ENCODE measurements at regions not wholly inside any gene's neighbourhood (a gene's known extent, or its start where the extent isn't known, plus 50 kb on each side); places are given as distances from the start of the nearest gene placed in this dataset.

DNA sequence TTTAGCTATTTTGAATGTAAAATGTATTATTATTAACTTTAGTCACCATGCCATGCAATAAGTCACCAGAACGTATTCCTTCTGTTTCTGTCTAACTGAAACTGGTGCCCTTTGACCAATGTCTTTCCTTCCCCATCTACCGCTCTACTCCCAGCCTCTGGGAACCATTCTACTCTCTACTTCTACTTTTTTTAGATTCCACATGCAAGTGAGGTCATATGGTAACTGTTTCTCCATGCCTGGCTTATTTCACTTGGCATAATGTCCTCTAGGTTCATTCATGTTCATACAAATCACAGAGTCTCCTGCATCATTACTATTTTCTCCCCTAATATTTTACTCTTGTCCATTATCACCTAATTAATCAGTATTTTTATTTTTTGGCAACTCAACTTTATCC is 160.1 kb downstream of the TMX1 start:
- Histone ChIP-seq H3K4me1 (ENCODE audit: control insufficient read depth, insufficient read depth, low read length) (no peaks in the 10 kb centered on the region), H3K4me3 (ENCODE audit: low read depth, low read length) (no peak overlapping the region), H3K36me3 (ENCODE audit: control insufficient read depth in 2 of 2, insufficient read depth in 1 of 2, low read length in 2 of 2) (no peaks in the 10 kb centered on the region), H3K27ac (ENCODE audit: extremely low read depth, low read depth, low read length) (no peak overlapping the region), H3K9me3 (ENCODE audit: control insufficient read depth, insufficient read depth, low read depth, low read length) (no peaks in the 10 kb centered on the region)
- POLR2A ChIA-PET: no interaction called here
- CTCF ChIA-PET: interaction anchor here (0.6 kb wide), 1 partner anchor 294 kb away, joined by 3 read pairs; no protein-coding TSS in a partner anchor
- TF ChIP-seq HOXC10 (CRISPR knock-in tag; IDR thresholded peaks at IDR 0.05) (no peak), IKZF3 (tag by site-specific recombination; IDR thresholded peaks at IDR 0.05) (no peak), ZNF558 (tag by site-specific recombination; IDR thresholded peaks at IDR 0.05) (no peak), ZNF416 (tag by site-specific recombination; IDR thresholded peaks at IDR 0.05) (no peak), ZNF140 (tag by site-specific recombination; IDR thresholded peaks at IDR 0.05) (no peak), ZNF132 (tag by site-specific recombination; IDR thresholded peaks at IDR 0.05; ENCODE audit: borderline replicate concordance) (no peak), GLIS1 (tag by site-specific recombination; IDR thresholded peaks at IDR 0.05) (no peak), ZNF155 (tag by site-specific recombination; IDR thresholded peaks at IDR 0.05) (no peak), KLF1 (tag by site-specific recombination; IDR thresholded peaks at IDR 0.05) (no peak), ZBTB1 (tag by site-specific recombination; IDR thresholded peaks at IDR 0.05) (no peak), ZFP69B (tag by site-specific recombination; IDR thresholded peaks at IDR 0.05) (no peak), ZNF404 (tag by site-specific recombination; IDR thresholded peaks at IDR 0.05) (no peak)
- TF ChIP-seq, protein P1, sequence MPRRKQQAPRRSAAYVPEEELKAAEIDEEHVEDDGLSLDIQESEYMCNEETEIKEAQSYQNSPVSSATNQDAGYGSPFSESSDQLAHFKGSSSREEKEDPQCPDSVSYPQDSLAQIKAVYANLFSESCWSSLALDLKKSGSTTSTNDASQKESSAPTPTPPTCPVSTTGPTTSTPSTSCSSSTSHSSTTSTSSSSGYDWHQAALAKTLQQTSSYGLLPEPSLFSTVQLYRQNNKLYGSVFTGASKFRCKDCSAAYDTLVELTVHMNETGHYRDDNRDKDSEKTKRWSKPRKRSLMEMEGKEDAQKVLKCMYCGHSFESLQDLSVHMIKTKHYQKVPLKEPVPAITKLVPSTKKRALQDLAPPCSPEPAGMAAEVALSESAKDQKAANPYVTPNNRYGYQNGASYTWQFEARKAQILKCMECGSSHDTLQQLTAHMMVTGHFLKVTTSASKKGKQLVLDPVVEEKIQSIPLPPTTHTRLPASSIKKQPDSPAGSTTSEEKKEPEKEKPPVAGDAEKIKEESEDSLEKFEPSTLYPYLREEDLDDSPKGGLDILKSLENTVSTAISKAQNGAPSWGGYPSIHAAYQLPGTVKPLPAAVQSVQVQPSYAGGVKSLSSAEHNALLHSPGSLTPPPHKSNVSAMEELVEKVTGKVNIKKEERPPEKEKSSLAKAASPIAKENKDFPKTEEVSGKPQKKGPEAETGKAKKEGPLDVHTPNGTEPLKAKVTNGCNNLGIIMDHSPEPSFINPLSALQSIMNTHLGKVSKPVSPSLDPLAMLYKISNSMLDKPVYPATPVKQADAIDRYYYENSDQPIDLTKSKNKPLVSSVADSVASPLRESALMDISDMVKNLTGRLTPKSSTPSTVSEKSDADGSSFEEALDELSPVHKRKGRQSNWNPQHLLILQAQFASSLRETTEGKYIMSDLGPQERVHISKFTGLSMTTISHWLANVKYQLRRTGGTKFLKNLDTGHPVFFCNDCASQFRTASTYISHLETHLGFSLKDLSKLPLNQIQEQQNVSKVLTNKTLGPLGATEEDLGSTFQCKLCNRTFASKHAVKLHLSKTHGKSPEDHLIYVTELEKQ (tag by site-specific recombination; IDR thresholded peaks at IDR 0.05; ENCODE audit: borderline replicate concordance): no peak
- TF ChIP-seq, protein P2, sequence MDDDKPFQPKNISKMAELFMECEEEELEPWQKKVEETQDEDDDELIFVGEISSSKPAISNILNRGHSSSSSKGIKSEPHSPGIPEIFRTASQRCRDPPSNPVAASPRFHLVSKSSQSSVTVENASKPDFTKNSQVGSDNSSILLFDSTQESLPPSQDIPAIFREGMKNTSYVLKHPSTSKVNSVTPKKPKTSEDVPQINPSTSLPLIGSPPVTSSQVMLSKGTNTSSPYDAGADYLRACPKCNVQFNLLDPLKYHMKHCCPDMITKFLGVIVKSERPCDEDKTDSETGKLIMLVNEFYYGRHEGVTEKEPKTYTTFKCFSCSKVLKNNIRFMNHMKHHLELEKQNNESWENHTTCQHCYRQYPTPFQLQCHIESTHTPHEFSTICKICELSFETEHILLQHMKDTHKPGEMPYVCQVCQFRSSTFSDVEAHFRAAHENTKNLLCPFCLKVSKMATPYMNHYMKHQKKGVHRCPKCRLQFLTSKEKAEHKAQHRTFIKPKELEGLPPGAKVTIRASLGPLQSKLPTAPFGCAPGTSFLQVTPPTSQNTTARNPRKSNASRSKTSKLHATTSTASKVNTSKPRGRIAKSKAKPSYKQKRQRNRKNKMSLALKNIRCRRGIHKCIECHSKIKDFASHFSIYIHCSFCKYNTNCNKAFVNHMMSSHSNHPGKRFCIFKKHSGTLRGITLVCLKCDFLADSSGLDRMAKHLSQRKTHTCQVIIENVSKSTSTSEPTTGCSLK (tag by site-specific recombination; IDR thresholded peaks at IDR 0.05): no peak
- TF ChIP-seq, protein P3, sequence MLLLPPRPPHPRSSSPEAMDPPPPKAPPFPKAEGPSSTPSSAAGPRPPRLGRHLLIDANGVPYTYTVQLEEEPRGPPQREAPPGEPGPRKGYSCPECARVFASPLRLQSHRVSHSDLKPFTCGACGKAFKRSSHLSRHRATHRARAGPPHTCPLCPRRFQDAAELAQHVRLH (tag by site-specific recombination; IDR thresholded peaks at IDR 0.05): no peak

DNA sequence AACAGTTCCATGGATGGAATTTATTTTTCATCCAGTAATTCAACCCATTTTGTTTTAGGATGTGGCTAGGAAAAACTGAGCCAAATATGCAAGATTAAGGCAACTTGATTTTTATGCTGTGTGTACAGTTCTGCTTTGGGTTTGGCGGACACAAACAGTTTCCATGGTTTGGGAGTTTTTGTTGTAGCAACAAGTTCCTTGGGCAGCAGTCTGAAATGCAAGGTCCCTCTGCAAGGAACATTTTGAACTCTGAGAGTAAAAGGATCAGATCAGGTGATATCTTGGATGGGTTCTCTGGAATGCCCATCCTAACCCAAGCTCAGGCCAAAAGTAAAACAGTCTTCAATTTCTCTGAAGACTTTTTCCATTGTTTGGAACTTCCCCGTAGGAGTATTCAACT is 161.2 kb downstream of the TMX1 start:
- POLR2A ChIA-PET: no interaction called here
- no peaks in the 10 kb centered on the region for H3K36me3 ChIP-seq (ENCODE audit: control insufficient read depth in 2 of 2, insufficient read depth in 1 of 2, low read length in 2 of 2)
- no peak overlapping the region for H3K27ac ChIP-seq (ENCODE audit: extremely low read depth, low read depth, low read length)
- CTCF ChIA-PET: no interaction called here
- H3K9me3 ChIP-seq (ENCODE audit: control insufficient read depth, insufficient read depth, low read depth, low read length): no peaks in the 10 kb centered on the region
- H3K4me1 ChIP-seq (ENCODE audit: control insufficient read depth, insufficient read depth, low read length): no peaks in the 10 kb centered on the region
- no peak overlapping the region for H3K4me3 ChIP-seq (ENCODE audit: low read depth, low read length)
- TF ChIP-seq ZNF16 (tag by site-specific recombination; IDR thresholded peaks at IDR 0.05; ENCODE audit: low read depth) (no peak), YY1 (tag by site-specific recombination; IDR thresholded peaks at IDR 0.05) (no peak), ZBTB17 (tag by site-specific recombination; IDR thresholded peaks at IDR 0.05) (no peak), ZNF544 (tag by site-specific recombination; IDR thresholded peaks at IDR 0.05) (no peak), ZNF133 (tag by site-specific recombination; IDR thresholded peaks at IDR 0.05) (no peak), ZNF677 (tag by site-specific recombination; IDR thresholded peaks at IDR 0.05) (no peak), ZNF776 (tag by site-specific recombination; IDR thresholded peaks at IDR 0.05; ENCODE audit: borderline replicate concordance) (no peak), ZNF221 (tag by site-specific recombination; IDR thresholded peaks at IDR 0.05; ENCODE audit: borderline replicate concordance) (no peak), ZNF76 (tag by site-specific recombination; IDR thresholded peaks at IDR 0.05; ENCODE audit: borderline replicate concordance, low read depth) (no peak), ZNF366 (tag by site-specific recombination; conservative IDR thresholded peaks at IDR 0.05) (no peak), ZNF2 (tag by site-specific recombination; IDR thresholded peaks at IDR 0.05) (no peak)
- TF ChIP-seq, protein P1 (tag by site-specific recombination; IDR thresholded peaks at IDR 0.05; ENCODE audit: borderline replicate concordance): no peak
- TF ChIP-seq, protein P4, sequence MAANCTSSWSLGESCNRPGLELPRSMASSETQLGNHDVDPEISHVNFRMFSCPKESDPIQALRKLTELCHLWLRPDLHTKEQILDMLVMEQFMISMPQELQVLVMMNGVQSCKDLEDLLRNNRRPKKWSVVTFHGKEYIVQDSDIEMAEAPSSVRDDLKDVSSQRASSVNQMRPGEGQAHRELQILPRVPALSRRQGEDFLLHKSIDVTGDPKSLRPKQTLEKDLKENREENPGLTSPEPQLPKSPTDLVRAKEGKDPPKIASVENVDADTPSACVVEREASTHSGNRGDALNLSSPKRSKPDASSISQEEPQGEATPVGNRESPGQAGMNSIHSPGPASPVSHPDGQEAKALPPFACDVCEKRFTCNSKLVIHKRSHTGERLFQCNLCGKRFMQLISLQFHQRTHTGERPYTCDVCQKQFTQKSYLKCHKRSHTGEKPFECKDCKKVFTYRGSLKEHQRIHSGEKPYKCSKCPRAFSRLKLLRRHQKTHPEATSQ (tag by site-specific recombination; IDR thresholded peaks at IDR 0.05): no peak
